Activated naive CD4-positive, alpha-beta T cell treated with anti-CD3 and anti-CD28 coated beads, Interleukin-2, amount 50 U/mL, for 72 hours (primary cell): ENCODE measurements at regions not wholly inside any gene's neighbourhood (a gene's known extent, or its start where the extent isn't known, plus 50 kb on each side); places are given as distances from the start of the nearest gene placed in this dataset.

Experiments used
- ATAC-seq, 2 donors: fragments of 150-1000 bp; cut with Tn5 transposase; 2 replicates each; pipeline ENCODE4 v1.10.0; 2021; ENCODE audit warnings: mild to moderate bottlenecking in 2 of 2, moderate library complexity in 2 of 2
- DNase-seq, 2 donors: peaks; one replicate each; pipeline ENCODE4 v3.0.0; 2021 to 2022; ENCODE audit warnings: low spot score in 2 of 2
- H3K27ac Mint-ChIP-seq, 2 donors: one replicate each; pipeline ENCODE4 v1.8.0; 2022; ENCODE audit warnings: mild to moderate bottlenecking in 2 of 2, mixed read lengths in 2 of 2
- H3K36me3 Mint-ChIP-seq, 2 donors: one replicate each; pipeline ENCODE4 v1.8.0; 2022; ENCODE audit warnings: mixed read lengths in 2 of 2
- H3K9me3 Mint-ChIP-seq, 2 donors: one replicate each; pipeline ENCODE4 v1.8.0; 2022; ENCODE audit warnings: mixed read lengths in 2 of 2

DNA sequence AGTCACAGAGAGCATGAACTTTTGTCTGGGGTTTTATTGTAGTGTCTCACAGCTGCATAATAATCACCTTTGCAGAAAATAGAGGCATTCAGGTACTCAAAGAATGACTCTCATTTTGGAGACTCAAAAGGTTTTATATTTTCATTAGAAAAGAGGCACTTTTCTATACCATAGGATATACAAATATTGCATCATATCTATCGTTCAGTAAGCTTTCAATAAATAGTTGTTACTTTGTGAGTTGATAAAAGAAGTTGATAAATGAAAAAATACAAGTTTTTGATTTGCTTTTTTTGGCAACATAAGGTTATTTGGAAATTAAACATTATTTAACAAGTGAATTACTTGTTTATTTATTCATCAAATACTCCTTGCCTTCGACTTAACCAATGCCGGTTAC, 279.9 kb downstream of the ARL4A start:
- H3K36me3 Mint-ChIP-seq: no peaks in the 10 kb centered on the region
- DNase-seq (no peak), ATAC-seq (no peak)
- no peak overlapping the region for H3K27ac Mint-ChIP-seq
- H3K9me3 Mint-ChIP-seq: no peaks in the 10 kb centered on the region

GRCh38 chr7:12968836-12969422, 281.5 kb downstream of the ARL4A start:
- Mint-ChIP-seq H3K36me3 (no peaks in the 10 kb centered on the region), H3K9me3 (no peaks in the 10 kb centered on the region), H3K27ac (no peak overlapping the region)
- ATAC-seq: no peak
- no peak for DNase-seq

- ATAC-seq: no peak
- no peaks in the 10 kb centered on the region for H3K9me3 Mint-ChIP-seq
- H3K36me3 Mint-ChIP-seq: no peaks in the 10 kb centered on the region
These were observed 283.2 kb downstream of the ARL4A start for GRCh38 chr7:12970626-12971025.

GRCh38 chr7:12974451-12975166, 287.2 kb downstream of the ARL4A start:
- no peak for DNase-seq
- no peaks in the 10 kb centered on the region for H3K9me3 Mint-ChIP-seq
- ATAC-seq: no peak
- no peak overlapping the region for H3K27ac Mint-ChIP-seq
- H3K36me3 Mint-ChIP-seq: no peaks in the 10 kb centered on the region

More at GRCh38 chr7:12970626-12971025, 283.2 kb downstream of the ARL4A start:
- H3K27ac Mint-ChIP-seq: no peak overlapping the region
- DNase-seq: no peak

DNA sequence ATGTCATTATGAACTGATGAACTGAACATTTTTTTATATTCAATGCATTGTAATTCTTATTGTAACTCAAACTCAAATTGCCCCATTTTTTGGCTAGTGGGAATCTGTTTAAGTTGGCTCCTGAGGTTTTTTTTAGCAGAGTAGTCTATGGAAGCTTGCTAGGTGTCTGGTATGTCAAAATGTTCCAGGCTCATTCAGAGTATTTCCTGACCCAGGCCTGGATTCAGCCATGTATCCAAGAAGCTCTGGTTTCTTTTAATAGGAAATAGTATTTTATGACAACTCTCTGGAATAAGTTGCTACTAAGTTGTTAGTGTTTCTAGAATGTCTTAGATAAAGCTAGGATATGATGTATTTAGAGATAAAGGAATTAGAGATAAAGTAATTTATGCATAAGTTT, 288.0 kb downstream of the ARL4A start:
- DNase-seq: no peak
- no peak overlapping the region for H3K27ac Mint-ChIP-seq
- no peaks in the 10 kb centered on the region for H3K36me3 Mint-ChIP-seq
- no peaks in the 10 kb centered on the region for H3K9me3 Mint-ChIP-seq
- ATAC-seq: no peak

- no peak for ATAC-seq
- H3K9me3 Mint-ChIP-seq: no peaks in the 10 kb centered on the region
- no peak overlapping the region for H3K27ac Mint-ChIP-seq
- no peaks in the 10 kb centered on the region for H3K36me3 Mint-ChIP-seq
- no peak for DNase-seq
These were observed 291.7 kb downstream of the ARL4A start for GRCh38 chr7:12979181-12979580.

GRCh38 chr7:12982178-12982577, 294.7 kb downstream of the ARL4A start:
- Mint-ChIP-seq H3K9me3 (no peaks in the 10 kb centered on the region), H3K36me3 (no peaks in the 10 kb centered on the region), H3K27ac (no peak overlapping the region)
- ATAC-seq: no peak
- DNase-seq: no peak

GRCh38 chr7:12984117-12984516, 296.7 kb downstream of the ARL4A start:
- H3K27ac Mint-ChIP-seq: no peak overlapping the region
- H3K36me3 Mint-ChIP-seq: no peaks in the 10 kb centered on the region
- no peak for ATAC-seq
- H3K9me3 Mint-ChIP-seq: no peaks in the 10 kb centered on the region
- no peak for DNase-seq

GRCh38 chr7:12985228-12985627, 297.8 kb downstream of the ARL4A start:
- Mint-ChIP-seq H3K36me3 (no peaks in the 10 kb centered on the region), H3K9me3 (no peaks in the 10 kb centered on the region), H3K27ac (no peak overlapping the region)
- ATAC-seq (no peak), DNase-seq (no peak)

GRCh38 chr7:12985752-12986151, 298.3 kb downstream of the ARL4A start:
- Mint-ChIP-seq H3K36me3 (no peaks in the 10 kb centered on the region), H3K27ac (no peak overlapping the region), H3K9me3 (no peaks in the 10 kb centered on the region)
- ATAC-seq: no peak
- no peak for DNase-seq

DNA sequence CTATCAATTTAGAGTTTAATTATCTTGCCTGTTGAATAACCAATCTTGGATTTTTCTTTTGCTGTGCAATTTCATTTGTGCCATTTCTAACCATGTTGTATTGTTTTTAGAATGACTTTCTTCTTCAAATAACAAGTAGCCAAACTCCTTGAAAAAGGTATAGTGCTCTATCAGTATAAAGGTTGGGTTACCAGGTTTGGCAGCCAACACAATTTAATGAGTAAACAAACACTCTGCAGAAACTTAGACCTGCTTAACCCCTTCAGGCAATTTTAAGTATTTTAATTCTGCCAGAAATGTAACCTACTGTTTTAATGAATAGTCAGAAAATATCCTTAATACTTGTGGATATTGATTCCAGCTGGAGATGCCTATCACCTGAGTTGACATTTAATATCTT, 299.8 kb downstream of the ARL4A start:
- no peak for DNase-seq
- no peaks in the 10 kb centered on the region for H3K9me3 Mint-ChIP-seq
- no peak overlapping the region for H3K27ac Mint-ChIP-seq
- no peak for ATAC-seq
- H3K36me3 Mint-ChIP-seq: no peaks in the 10 kb centered on the region

DNA sequence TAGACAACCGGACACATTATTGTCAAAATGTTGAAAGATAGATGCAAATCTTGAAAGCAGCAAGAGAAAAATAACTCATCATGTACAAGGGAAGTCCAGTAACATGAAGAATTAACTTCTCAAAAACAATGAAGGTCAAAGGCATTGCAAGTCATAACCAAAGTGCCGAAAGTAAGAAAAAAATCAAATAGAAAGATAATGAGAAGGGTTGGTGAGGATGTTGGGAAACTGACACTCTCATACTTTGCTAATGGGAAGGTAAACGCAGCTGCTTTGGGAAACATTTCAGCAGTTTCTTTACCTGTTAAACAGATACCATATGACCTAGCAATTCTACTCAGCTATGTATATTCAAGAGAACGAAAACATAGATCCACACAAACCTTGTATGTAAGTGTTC, 303.0 kb downstream of the ARL4A start:
- no peak for DNase-seq
- H3K36me3 Mint-ChIP-seq: no peaks in the 10 kb centered on the region
- ATAC-seq: no peak
- no peak overlapping the region for H3K27ac Mint-ChIP-seq
- H3K9me3 Mint-ChIP-seq: no peaks in the 10 kb centered on the region

DNA sequence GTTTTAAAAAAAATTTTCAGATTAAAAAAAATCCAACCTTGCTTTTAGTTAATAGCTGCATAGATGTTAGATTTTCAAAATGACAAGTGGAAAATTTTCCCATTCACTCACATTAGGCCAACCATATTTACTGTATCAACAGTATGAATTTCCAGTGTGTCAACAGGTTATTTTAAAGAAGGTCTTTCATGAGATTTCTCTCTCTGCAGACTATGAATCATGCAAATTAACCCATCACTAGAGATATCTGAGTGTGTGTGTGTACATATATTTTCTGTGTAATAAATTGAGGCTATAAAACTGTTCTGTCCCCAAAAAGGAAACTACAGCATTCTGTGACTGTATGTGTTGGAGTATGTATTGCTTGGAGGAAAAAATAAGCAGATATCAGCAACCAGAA, 305.6 kb downstream of the ARL4A start:
- ATAC-seq (no peak), DNase-seq (no peak)
- no peaks in the 10 kb centered on the region for H3K9me3 Mint-ChIP-seq
- no peaks in the 10 kb centered on the region for H3K36me3 Mint-ChIP-seq
- H3K27ac Mint-ChIP-seq: no peak overlapping the region

- Mint-ChIP-seq H3K27ac (peak overlapping the region in 1 of 2 donors; percentile 11), H3K36me3 (peaks cover 0 to 10% of the 10 kb centered on the region in 2 donors), H3K9me3 (peaks cover 10 to 13% of the 10 kb centered on the region in 2 donors)
- no peak for ATAC-seq
- DNase-seq: no peak
These were observed 308.6 kb downstream of the ARL4A start for GRCh38 chr7:12995912-12996469.

DNA sequence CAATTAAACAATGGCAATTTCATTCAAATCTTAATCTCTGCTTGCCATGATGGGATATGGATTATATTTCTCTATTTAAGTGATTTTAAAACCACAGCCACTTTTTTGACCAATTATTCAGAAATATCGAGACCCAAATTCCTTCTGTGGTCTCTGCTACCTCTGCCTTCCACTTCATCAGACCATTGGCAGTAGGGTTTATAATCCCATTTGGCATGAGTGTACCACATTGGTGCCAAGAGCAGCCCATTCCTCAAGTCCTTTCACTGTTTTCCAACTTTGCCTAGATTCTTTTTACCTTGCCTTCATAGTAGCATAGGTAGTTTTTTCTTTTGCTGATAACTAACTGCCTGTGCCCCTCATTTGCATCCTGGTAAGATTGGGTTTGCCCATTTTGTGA, 319.9 kb downstream of the ARL4A start:
- no peak for ATAC-seq
- DNase-seq: no peak
- peaks cover 4% of the 10 kb centered on the region in 2 donors for H3K9me3 Mint-ChIP-seq
- peaks cover 4 to 5% of the 10 kb centered on the region in 2 donors for H3K36me3 Mint-ChIP-seq
- H3K27ac Mint-ChIP-seq: no peak overlapping the region

DNA sequence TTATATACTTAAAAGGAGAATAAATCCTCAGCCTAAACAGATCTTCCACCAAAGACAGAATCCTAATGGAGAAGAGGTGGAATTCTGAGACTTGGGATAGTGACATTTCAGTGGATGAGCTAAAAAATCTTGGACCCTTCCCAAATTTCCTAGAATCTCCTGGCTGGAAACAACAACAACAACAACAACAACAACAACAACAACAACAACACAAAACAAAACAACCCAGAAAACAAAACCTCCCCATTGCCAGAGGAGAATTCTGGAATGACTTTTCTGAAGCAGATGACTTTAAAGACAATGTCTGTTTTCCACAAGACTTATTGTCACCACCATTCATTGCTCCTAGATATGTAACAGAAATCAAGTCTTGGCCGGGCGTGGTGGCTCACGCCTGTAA, 322.1 kb downstream of the ARL4A start:
- DNase-seq: no peak
- Mint-ChIP-seq H3K27ac (no peak overlapping the region), H3K9me3 (peaks cover 4% of the 10 kb centered on the region in 2 donors), H3K36me3 (peaks cover 4 to 5% of the 10 kb centered on the region in 2 donors)
- no peak for ATAC-seq

DNA sequence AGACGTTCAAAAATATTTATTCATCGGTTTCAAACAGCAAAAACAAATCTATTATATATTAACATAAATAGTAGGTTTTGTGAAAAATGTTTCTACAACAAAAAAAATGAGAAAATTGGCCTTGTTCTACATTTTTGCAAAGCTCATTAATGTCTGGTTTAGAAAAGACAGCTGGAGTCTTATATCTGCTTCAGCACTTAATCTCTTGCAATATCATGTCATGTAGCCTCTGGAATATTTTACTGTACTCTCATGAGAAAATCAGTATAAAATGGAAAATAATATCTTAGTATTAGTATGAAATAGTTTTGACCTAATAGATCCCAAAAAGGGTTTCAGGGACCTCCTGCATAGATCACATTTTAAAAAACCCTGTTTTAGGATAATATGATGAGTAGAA, 326.6 kb downstream of the ARL4A start:
- DNase-seq: no peak
- Mint-ChIP-seq H3K36me3 (peaks cover 4 to 5% of the 10 kb centered on the region in 2 donors), H3K27ac (no peak overlapping the region), H3K9me3 (peaks cover 4% of the 10 kb centered on the region in 2 donors)
- no peak for ATAC-seq

DNA sequence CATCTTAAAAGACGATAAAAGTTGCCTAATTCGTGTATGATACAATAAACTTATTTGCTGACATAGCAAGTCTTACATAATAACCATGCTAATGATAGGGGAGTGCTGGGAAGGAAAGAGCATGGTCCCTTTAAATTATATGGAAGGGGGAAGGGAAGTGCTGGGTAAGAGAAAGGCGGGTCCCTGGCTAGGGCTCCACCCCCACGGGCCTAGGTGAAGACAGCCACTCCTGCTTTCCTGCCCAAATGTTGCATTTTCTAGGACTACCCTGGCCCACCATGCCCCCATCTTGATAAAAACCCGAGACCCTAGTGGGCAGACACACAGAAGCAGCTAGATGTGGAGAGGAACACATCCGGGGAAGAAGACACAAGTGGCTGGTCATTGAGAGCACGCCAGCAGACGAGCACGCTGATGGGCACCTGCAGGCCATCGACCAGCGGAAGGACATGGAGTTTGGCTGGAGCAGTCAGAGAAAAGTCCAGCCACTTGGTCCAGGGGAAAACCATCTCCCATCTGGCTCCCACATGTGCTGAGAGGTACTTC, 328.7 kb downstream of the ARL4A start:
- peaks cover 3% of the 10 kb centered on the region in 2 donors for H3K9me3 Mint-ChIP-seq
- no peak overlapping the region for H3K27ac Mint-ChIP-seq
- DNase-seq: no peak
- ATAC-seq: no peak
- peaks cover 4% of the 10 kb centered on the region in 2 donors for H3K36me3 Mint-ChIP-seq
